Heart left ventricle (tissue), 16 donors: ENCODE measurements at regions not wholly inside any gene's neighbourhood (a gene's known extent, or its start where the extent isn't known, plus 50 kb on each side); places are given as distances from the start of the nearest gene placed in this dataset.
"Not testable (repeated sequence)": the region's sequence is repeated elsewhere in the genome, so short reads cannot be mapped to it uniquely, and the experiment has no call there.

ENCODE experiments used
- ATAC-seq, 4 donors: fragments of 200-7000 bp; cut with Tn5 transposase; one replicate each; pipeline ENCODE4 v1.9.1; 2020 to 2022; ENCODE audit warnings: moderate library complexity in 4 of 4, mild to moderate bottlenecking in 3 of 4, moderate number of reproducible peaks in 1 of 4
- DNase-seq, 5 donors: peaks; one replicate each; pipeline ENCODE4 v3.0.0-alpha.2; 2020
- H3K27ac ChIP-seq, 12 donors: fragments of 200-600 bp; sonication (generic) in 4 of 12; one replicate each; pipeline versions ENCODE4 v1.5.0 to v1.8.0; 2016 to 2022; ENCODE audit warnings: mild to moderate bottlenecking in 2 of 12
- H3K27me3 ChIP-seq, 9 donors: fragments of 200-600 bp; sonication (generic) in 2 of 9; one replicate each; pipeline versions ENCODE4 v1.5.1 to v1.8.0; 2016 to 2022; ENCODE audit warnings: mild to moderate bottlenecking in 3 of 9
- H3K36me3 ChIP-seq, 9 donors: fragments of 200-600 bp; sonication (generic) in 2 of 9; one replicate each; pipeline versions ENCODE4 v1.5.0 to v1.8.0; 2018 to 2022; ENCODE audit warnings: mild to moderate bottlenecking in 2 of 9
- H3K4me1 ChIP-seq, 12 donors: fragments of 200-600 bp; sonication (generic) in 4 of 12; one replicate each; pipeline versions ENCODE4 v1.5.0 to v1.8.0; 2016 to 2022; ENCODE audit warnings: mild to moderate bottlenecking in 3 of 12
- H3K4me3 ChIP-seq, 12 donors: fragments of 200-600 bp; sonication (generic) in 4 of 12; one replicate each; pipeline versions ENCODE4 v1.5.0 to v1.8.0; 2017 to 2022; ENCODE audit warnings: mild to moderate bottlenecking in 9 of 12, moderate library complexity in 4 of 12
- H3K9me3 ChIP-seq, 12 donors: fragments of 200-600 bp; sonication (generic) in 4 of 12; one replicate each; pipeline versions ENCODE4 v1.5.0 to v1.8.0; 2016 to 2022; ENCODE audit warnings: mild to moderate bottlenecking in 1 of 12
- CTCF ChIP-seq, 12 donors: fragments of 200-600 bp; sonication (generic) in 4 of 12; IDR thresholded peaks; one replicate each; pipeline versions ENCODE4 v1.5.0 to v1.8.0; 2018 to 2022; ENCODE audit warnings: antibody characterized with exemption in 12 of 12, mild to moderate bottlenecking in 5 of 12
- POLR2A ChIP-seq, 2 donors: fragments of 450-650 bp; IDR thresholded peaks; one replicate each; pipeline ENCODE4 v1.6.1; 2017; ENCODE audit warnings: antibody characterized with exemption in 2 of 2, mild to moderate bottlenecking in 2 of 2, moderate library complexity in 2 of 2
- WGBS, 4 donors: extraction: QIAGEN DNeasy Blood & Tissue Kit in 2 of 4; methylation state at CpG; one replicate each; pipeline versions ENCODE4 v1.1.5 to v1.1.7; 2013 to 2018; 5-methylcytosine and 5-hydroxymethylcytosine counted together
- intact Hi-C, 10 donors: fragments of 100-400 bp; cut with DNase I; formaldehyde crosslinking; loops; one replicate each; pipeline versions ENCODE4 v1.11.1 to v1.14.2; 2022
- donor health status: ischemic (EF 13 %, LVEDD 7.1; RV severe dilation, severe dysfunction).
- donor health status: healthy with polysubstance abuse.
- donor health status: DM: no; HTN: yes; CAD: no.
- donor health status: DM: no; HTN: no; CAD: no.
- donor health status: ischemic (EF 25% LVEDD 6.9; RV normal size, moderate dysfunction).
- donor health status: ischemic (EF 25% LVEDD 5.7; RV mildly dilated, moderate dysfunction).
- donor health status: healthy.
- donor health status: DM: yes; HTN: yes; CAD: no.
- donor health status: ischemic (EF 35%, LVEDD 5.7; RV mildly dilated, moderate dysfunction).
- donor health status: nonischemic (EF 11% LVEDD 7.7; RV severe dilation, severe dysfunction).
- donor health status: DM: yes; HTN: yes; CAD: no.
- donor health status: PGD.
- donor health status: ischemic (EF 29% LVEDD 5.4; RV normal size, mild dysfunction).
- donor health status: nonischemic (EF 23%, LVEDD 6.1; RV moderate dilation, normal function).

- TF ChIP-seq POLR2A (IDR thresholded peaks at IDR 0.05) (no peak), CTCF (IDR thresholded peaks at IDR 0.05) (no peak)
- no peak overlapping the region for H3K4me3 ChIP-seq
- no peak overlapping the region for H3K27ac ChIP-seq
- ATAC-seq (no peak), DNase-seq (no peak)
- H3K4me1 ChIP-seq: no peaks in the 10 kb centered on the region
- intact Hi-C loops: no loop called here
- no peaks in the 10 kb centered on the region for H3K36me3 ChIP-seq
- no peaks in the 10 kb centered on the region for H3K27me3 ChIP-seq
- H3K9me3 ChIP-seq: no peaks in the 10 kb centered on the region
- WGBS, 4 donors: 77 to 78% (median 77%) methylated on average over 10 of the region's 10 CpGs
These were observed 177.0 kb downstream of the C12orf75 start for GRCh38 chr12:105507311-105508038.

- intact Hi-C loops: no loop called here
- no peak overlapping the region for H3K4me3 ChIP-seq
- no peak for ATAC-seq
- 88 to 95% (median 92%) methylated on average over 3 of the region's 3 CpGs for WGBS, 4 donors
- no peaks in the 10 kb centered on the region for H3K27me3 ChIP-seq
- H3K9me3 ChIP-seq: no peaks in the 10 kb centered on the region
- TF ChIP-seq POLR2A (IDR thresholded peaks at IDR 0.05) (no peak), CTCF (IDR thresholded peaks at IDR 0.05) (no peak)
- no peak overlapping the region for H3K27ac ChIP-seq
- no peak for DNase-seq
- H3K4me1 ChIP-seq: no peaks in the 10 kb centered on the region
- H3K36me3 ChIP-seq: no peaks in the 10 kb centered on the region
These were observed 177.6 kb downstream of the C12orf75 start for GRCh38 chr12:105508096-105508495.

DNA sequence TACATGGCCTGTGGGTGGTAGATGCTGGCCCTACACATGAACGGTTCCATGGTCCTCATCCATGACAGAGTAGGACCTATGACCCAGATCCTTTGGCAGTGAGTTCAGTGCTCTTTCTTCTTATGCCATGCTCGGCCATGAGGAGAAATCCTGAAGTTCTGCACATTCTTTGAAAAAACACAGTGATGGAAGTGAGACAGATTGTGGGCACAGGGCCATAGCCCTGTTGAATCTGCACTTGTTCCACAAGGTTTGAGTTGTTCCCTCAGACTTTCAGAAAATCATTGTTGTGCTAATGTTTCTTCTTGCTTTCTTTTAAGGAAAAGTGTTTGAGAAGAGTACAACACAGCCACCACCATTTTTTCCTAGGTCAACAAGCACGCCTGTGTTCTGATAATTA, 180.0 kb downstream of the C12orf75 start:
- intact Hi-C loops: no loop called here
- Histone ChIP-seq H3K27ac (no peak overlapping the region), H3K36me3 (no peaks in the 10 kb centered on the region), H3K4me1 (no peaks in the 10 kb centered on the region), H3K4me3 (no peak overlapping the region), H3K9me3 (no peaks in the 10 kb centered on the region), H3K27me3 (no peaks in the 10 kb centered on the region)
- TF ChIP-seq POLR2A (IDR thresholded peaks at IDR 0.05) (no peak), CTCF (IDR thresholded peaks at IDR 0.05) (no peak)
- DNase-seq: no peak
- 74 to 90% (median 82%) methylated on average over 3 of the region's 3 CpGs for WGBS, 4 donors
- no peak for ATAC-seq

- ATAC-seq, H3K27me3 ChIP-seq, H3K4me1 ChIP-seq, H3K9me3 ChIP-seq, H3K36me3 ChIP-seq, DNase-seq, H3K27ac ChIP-seq, intact Hi-C loops, H3K4me3 ChIP-seq: not testable (repeated sequence)
- WGBS, 4 donors: 72 to 83% (median 80%) methylated on average over 4 of the region's 4 CpGs
These were observed 182.4 kb downstream of the C12orf75 start for GRCh38 chr12:105512861-105513260.
